ENCODE measurements at regions not wholly inside any gene's neighbourhood (a gene's known extent, or its start where the extent isn't known, plus 50 kb on each side); places are given as distances from the start of the nearest gene placed in this dataset.

DNA sequence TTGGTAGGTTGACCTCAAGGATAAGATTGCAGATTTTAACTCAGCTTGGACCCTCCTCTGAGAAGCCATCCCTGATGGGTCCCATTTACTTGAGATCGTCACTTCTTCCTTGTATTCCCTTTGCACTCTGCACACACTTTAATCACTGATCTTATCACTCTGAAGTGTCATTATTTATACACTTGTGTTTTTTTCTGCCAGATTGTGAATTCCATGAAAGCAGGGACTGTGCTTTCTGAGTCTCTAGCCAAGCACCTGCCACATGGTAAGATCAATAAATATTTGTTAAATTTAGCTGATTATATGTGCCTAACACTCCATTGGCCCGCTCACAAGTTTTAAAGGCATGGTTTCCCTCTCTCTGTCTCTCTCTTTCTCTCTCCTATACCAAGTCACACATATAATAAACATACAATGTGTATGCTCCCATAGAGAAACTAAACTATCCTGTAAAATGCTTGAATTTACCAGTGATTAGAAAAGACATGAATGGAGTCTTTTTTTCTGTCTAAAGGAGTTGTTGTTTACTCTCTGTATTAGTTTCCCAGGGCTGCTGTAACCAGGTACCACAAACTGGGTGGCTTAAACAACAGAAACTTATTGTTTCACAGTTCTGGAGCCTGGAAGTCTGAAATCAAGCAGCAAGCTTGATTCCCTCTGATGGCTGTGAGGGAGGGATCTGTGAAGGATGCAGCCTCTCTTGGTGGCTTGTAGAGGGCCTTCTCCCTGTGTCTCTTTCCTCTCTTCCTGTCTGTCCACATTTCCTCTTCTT lies 105.2 kb upstream of the GADD45A start:
- Histone ChIP-seq H3K4me2 (ENCODE audit: low read depth, low read length) (no peak overlapping the region), H3K9me2 (replicated peaks; ENCODE audit: insufficient read depth, low read length) (no peaks in the 10 kb centered on the region), H3K4me3 (ENCODE audit: low read length) (no peak overlapping the region), H3K79me2 (ENCODE audit: low read length) (no peaks in the 10 kb centered on the region), H3F3A (ENCODE audit: insufficient read depth, low read length) (no peaks in the 10 kb centered on the region), H3K4me1 (ENCODE audit: low read length) (no peaks in the 10 kb centered on the region), H3K9me3 (replicated peaks; ENCODE audit: insufficient read depth, low read length) (no peaks in the 10 kb centered on the region), H3K27ac (ENCODE audit: low read length) (no peak overlapping the region), H3K36me3 (replicated peaks; ENCODE audit: insufficient read depth, low read length) (no peaks in the 10 kb centered on the region), H3K9ac (ENCODE audit: low read length) (no peak overlapping the region), H2AFZ (ENCODE audit: low read length) (no peak overlapping the region), H3K27me3 (replicated peaks; ENCODE audit: insufficient read depth, low read length) (no peaks in the 10 kb centered on the region), H4K20me1 (ENCODE audit: insufficient read depth, low read length) (no peaks in the 10 kb centered on the region)
- no peak for DNase-seq
- TF ChIP-seq, protein P1, sequence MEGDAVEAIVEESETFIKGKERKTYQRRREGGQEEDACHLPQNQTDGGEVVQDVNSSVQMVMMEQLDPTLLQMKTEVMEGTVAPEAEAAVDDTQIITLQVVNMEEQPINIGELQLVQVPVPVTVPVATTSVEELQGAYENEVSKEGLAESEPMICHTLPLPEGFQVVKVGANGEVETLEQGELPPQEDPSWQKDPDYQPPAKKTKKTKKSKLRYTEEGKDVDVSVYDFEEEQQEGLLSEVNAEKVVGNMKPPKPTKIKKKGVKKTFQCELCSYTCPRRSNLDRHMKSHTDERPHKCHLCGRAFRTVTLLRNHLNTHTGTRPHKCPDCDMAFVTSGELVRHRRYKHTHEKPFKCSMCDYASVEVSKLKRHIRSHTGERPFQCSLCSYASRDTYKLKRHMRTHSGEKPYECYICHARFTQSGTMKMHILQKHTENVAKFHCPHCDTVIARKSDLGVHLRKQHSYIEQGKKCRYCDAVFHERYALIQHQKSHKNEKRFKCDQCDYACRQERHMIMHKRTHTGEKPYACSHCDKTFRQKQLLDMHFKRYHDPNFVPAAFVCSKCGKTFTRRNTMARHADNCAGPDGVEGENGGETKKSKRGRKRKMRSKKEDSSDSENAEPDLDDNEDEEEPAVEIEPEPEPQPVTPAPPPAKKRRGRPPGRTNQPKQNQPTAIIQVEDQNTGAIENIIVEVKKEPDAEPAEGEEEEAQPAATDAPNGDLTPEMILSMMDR (IDR thresholded peaks at IDR 0.05; ENCODE audit: low read length) = no peak
- TF ChIP-seq EZH2phosphoT487 (IDR thresholded peaks at IDR 0.05; ENCODE audit: low read length) (no peak), EZH2 (optimal IDR thresholded peaks at IDR 0.05; ENCODE audit: low read depth, low read length) (no peak)

DNA sequence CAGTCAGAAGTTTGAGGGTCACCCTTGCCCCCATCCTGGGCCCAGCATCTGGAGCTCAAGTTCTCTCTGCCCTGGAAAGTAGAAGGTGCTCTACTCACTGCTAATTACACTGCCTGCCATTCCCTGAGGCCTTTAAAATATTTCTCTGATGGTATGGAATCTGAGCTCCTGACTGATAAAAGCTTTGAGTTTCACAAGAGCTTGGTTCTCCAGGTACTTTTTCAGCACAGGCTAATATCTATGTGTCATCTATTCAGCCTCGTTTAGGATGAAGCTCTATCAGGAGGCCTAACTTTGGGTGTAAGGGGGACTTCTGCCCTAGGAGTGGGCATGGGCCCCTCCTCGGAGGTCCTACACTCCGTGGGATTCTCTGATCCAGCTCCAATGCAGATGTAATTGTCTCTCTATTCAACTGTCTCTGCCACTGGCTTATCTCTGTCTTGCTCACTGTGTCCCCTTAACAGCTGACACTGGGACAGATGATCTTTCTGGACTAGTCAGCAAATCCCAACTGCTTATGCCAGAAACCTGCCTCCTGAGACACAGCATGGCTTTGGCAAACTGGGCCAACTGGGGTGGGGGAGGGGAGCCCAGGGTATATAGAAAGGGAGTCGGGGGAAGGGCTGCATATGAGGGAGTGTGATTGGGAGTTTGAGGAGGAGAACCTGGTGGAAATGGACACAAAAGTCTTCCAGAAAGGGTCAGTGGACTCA lies 104.2 kb upstream of the GADD45A start:
- H3K9me3 ChIP-seq (replicated peaks; ENCODE audit: insufficient read depth, low read length) = no peaks in the 10 kb centered on the region
- DNase-seq = no peak
- no peaks in the 10 kb centered on the region for H4K20me1 ChIP-seq (ENCODE audit: insufficient read depth, low read length)
- no peaks in the 10 kb centered on the region for H3F3A ChIP-seq (ENCODE audit: insufficient read depth, low read length)
- no peaks in the 10 kb centered on the region for H3K9me2 ChIP-seq (replicated peaks; ENCODE audit: insufficient read depth, low read length)
- no peaks in the 10 kb centered on the region for H3K36me3 ChIP-seq (replicated peaks; ENCODE audit: insufficient read depth, low read length)
- no peaks in the 10 kb centered on the region for H3K79me2 ChIP-seq (ENCODE audit: low read length)
- no peak overlapping the region for H3K4me3 ChIP-seq (ENCODE audit: low read length)
- H3K9ac ChIP-seq (ENCODE audit: low read length) = no peak overlapping the region
- H3K4me2 ChIP-seq (ENCODE audit: low read depth, low read length) = no peak overlapping the region
- TF ChIP-seq EZH2 (optimal IDR thresholded peaks at IDR 0.05; ENCODE audit: low read depth, low read length) (no peak), EZH2phosphoT487 (IDR thresholded peaks at IDR 0.05; ENCODE audit: low read length) (no peak)
- TF ChIP-seq, protein P1 (IDR thresholded peaks at IDR 0.05; ENCODE audit: low read length) = no peak
- no peaks in the 10 kb centered on the region for H3K4me1 ChIP-seq (ENCODE audit: low read length)
- no peaks in the 10 kb centered on the region for H3K27me3 ChIP-seq (replicated peaks; ENCODE audit: insufficient read depth, low read length)
- no peak overlapping the region for H2AFZ ChIP-seq (ENCODE audit: low read length)
- no peak overlapping the region for H3K27ac ChIP-seq (ENCODE audit: low read length)

DNA sequence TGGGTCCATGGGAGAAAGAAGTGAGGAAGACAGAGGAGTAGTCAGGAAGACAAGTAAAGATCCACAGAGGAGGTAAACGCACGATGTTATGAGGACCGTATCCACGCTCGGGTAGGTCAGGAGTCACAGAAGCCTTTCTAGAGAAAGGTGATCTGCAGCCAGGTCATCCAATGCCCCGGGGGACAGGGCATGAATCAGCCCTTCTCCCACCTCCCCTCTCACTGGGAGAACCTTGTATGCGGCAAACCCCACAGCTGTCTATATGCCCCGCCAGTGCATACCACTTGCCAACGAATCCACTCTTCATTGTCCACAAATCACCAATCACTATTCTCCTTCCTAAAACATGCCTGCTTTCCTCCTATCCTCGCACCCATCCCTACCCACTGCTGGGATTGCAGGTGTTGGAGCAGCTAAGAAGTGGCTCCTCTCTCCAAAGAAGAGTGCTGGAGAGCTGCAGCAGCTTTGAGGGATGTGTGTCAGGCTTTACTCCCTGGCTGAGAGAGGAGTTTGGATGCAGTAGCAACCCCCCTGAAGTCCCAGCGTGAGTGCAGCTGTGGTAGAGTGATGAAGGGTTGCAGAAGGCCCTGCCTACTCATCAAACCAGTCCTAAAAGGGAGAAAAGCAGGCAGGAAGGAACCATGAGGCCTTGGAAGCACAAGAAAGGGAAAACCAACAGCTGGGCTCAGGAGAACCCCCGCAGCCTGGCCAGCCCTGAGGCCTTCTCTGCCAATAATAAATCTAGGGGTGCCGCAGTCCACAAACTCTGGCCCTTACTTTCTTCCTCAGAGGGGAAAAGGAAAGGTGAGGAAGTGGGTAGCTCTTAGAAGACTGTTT lies 102.2 kb upstream of the GADD45A start:
- no peak overlapping the region for H3K9ac ChIP-seq (ENCODE audit: low read length)
- DNase-seq = no peak
- no peak for TF ChIP-seq EZH2 (optimal IDR thresholded peaks at IDR 0.05; ENCODE audit: low read depth, low read length)
- TF ChIP-seq EZH2phosphoT487 (IDR thresholded peaks at IDR 0.05; ENCODE audit: low read length) = no peak
- TF ChIP-seq, protein P1 (IDR thresholded peaks at IDR 0.05; ENCODE audit: low read length) = no peak
- no peaks in the 10 kb centered on the region for H4K20me1 ChIP-seq (ENCODE audit: insufficient read depth, low read length)
- H3K36me3 ChIP-seq (replicated peaks; ENCODE audit: insufficient read depth, low read length) = no peaks in the 10 kb centered on the region
- no peaks in the 10 kb centered on the region for H3K4me1 ChIP-seq (ENCODE audit: low read length)
- no peaks in the 10 kb centered on the region for H3F3A ChIP-seq (ENCODE audit: insufficient read depth, low read length)
- H3K9me3 ChIP-seq (replicated peaks; ENCODE audit: insufficient read depth, low read length) = no peaks in the 10 kb centered on the region
- no peaks in the 10 kb centered on the region for H3K27me3 ChIP-seq (replicated peaks; ENCODE audit: insufficient read depth, low read length)
- no peak overlapping the region for H3K4me2 ChIP-seq (ENCODE audit: low read depth, low read length)
- no peak overlapping the region for H2AFZ ChIP-seq (ENCODE audit: low read length)
- no peak overlapping the region for H3K27ac ChIP-seq (ENCODE audit: low read length)
- no peaks in the 10 kb centered on the region for H3K9me2 ChIP-seq (replicated peaks; ENCODE audit: insufficient read depth, low read length)
- H3K4me3 ChIP-seq (ENCODE audit: low read length) = no peak overlapping the region
- H3K79me2 ChIP-seq (ENCODE audit: low read length) = no peaks in the 10 kb centered on the region

Measured in MM.1S (cell line).